ENCODE measurements at regions not wholly inside any gene's neighbourhood (a gene's known extent, or its start where the extent isn't known, plus 50 kb on each side); places are given as distances from the start of the nearest gene placed in this dataset.

DNA sequence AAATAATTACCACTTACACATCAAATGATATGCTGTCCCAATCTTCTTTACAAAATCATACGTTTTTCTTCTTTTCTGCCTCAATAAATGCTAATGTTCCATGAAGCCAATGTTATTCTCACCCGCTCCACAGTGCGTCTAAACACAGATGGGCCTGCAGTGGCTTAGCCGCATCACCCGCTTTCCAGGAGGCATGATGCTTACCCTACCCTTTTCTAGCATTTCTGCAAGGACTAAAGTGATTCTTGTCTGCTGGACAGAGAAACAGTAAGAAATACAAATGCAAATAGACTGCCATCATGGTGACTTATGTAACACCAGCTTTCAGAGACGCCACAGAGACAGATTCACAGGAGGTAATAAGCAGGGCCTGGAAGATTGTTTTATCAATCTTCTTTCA lies 104.4 kb downstream of the RNASET2 start:
- no peak for TF ChIP-seq SIN3A (IDR thresholded peaks at IDR 0.05; ENCODE audit: borderline replicate concordance, insufficient read depth, low read length)
- no peak for TF ChIP-seq FOXP2 (optimal IDR thresholded peaks at IDR 0.05; ENCODE audit: borderline replicate concordance, extremely low read depth, extremely low read length, insufficient read depth)
- no peak for TF ChIP-seq POLR2AphosphoS5 (IDR thresholded peaks at IDR 0.05; ENCODE audit: low read depth, low read length)
- TF ChIP-seq, protein P1, sequence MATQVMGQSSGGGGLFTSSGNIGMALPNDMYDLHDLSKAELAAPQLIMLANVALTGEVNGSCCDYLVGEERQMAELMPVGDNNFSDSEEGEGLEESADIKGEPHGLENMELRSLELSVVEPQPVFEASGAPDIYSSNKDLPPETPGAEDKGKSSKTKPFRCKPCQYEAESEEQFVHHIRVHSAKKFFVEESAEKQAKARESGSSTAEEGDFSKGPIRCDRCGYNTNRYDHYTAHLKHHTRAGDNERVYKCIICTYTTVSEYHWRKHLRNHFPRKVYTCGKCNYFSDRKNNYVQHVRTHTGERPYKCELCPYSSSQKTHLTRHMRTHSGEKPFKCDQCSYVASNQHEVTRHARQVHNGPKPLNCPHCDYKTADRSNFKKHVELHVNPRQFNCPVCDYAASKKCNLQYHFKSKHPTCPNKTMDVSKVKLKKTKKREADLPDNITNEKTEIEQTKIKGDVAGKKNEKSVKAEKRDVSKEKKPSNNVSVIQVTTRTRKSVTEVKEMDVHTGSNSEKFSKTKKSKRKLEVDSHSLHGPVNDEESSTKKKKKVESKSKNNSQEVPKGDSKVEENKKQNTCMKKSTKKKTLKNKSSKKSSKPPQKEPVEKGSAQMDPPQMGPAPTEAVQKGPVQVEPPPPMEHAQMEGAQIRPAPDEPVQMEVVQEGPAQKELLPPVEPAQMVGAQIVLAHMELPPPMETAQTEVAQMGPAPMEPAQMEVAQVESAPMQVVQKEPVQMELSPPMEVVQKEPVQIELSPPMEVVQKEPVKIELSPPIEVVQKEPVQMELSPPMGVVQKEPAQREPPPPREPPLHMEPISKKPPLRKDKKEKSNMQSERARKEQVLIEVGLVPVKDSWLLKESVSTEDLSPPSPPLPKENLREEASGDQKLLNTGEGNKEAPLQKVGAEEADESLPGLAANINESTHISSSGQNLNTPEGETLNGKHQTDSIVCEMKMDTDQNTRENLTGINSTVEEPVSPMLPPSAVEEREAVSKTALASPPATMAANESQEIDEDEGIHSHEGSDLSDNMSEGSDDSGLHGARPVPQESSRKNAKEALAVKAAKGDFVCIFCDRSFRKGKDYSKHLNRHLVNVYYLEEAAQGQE (IDR thresholded peaks at IDR 0.05; ENCODE audit: insufficient read depth in 1 of 2, low read depth in 2 of 2, low read length in 2 of 2), result no peak
- no peak for TF ChIP-seq TAF1 (IDR thresholded peaks at IDR 0.05; ENCODE audit: borderline replicate concordance, insufficient read depth, low read length)

- TF ChIP-seq SIN3A (IDR thresholded peaks at IDR 0.05; ENCODE audit: borderline replicate concordance, insufficient read depth, low read length) (no peak), FOXP2 (optimal IDR thresholded peaks at IDR 0.05; ENCODE audit: borderline replicate concordance, extremely low read depth, extremely low read length, insufficient read depth) (no peak), POLR2AphosphoS5 (IDR thresholded peaks at IDR 0.05; ENCODE audit: low read depth, low read length) (no peak), TAF1 (IDR thresholded peaks at IDR 0.05; ENCODE audit: borderline replicate concordance, insufficient read depth, low read length) (no peak)
- TF ChIP-seq, protein P1 (IDR thresholded peaks at IDR 0.05; ENCODE audit: insufficient read depth in 1 of 2, low read depth in 2 of 2, low read length in 2 of 2), result no peak
These were observed 104.9 kb downstream of the RNASET2 start for GRCh38 chr6:166851426-166851825.

DNA sequence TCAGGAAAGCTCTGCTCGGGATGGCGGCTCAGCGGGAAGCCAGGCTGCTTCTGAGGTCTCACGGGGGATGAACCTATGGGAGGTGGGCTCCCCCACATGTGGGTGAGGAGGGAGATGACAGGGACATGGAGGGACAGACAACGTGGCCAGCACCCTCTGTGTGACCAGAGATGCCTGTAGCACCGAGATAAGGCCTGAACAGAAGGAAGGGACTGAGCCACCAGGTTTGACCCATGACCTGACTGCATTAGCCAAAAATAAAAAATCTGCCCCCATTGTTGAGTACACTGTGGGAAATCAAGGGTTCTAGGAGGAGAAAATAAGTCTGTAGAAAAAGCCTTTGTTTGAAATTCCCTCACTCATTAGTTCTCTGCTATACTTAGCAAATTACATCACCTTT lies 105.7 kb downstream of the RNASET2 start:
- no peak for TF ChIP-seq TAF1 (IDR thresholded peaks at IDR 0.05; ENCODE audit: borderline replicate concordance, insufficient read depth, low read length)
- no peak for TF ChIP-seq SIN3A (IDR thresholded peaks at IDR 0.05; ENCODE audit: borderline replicate concordance, insufficient read depth, low read length)
- no peak for TF ChIP-seq POLR2AphosphoS5 (IDR thresholded peaks at IDR 0.05; ENCODE audit: low read depth, low read length)
- TF ChIP-seq FOXP2 (optimal IDR thresholded peaks at IDR 0.05; ENCODE audit: borderline replicate concordance, extremely low read depth, extremely low read length, insufficient read depth), result no peak
- TF ChIP-seq, protein P1 (IDR thresholded peaks at IDR 0.05; ENCODE audit: insufficient read depth in 1 of 2, low read depth in 2 of 2, low read length in 2 of 2), result no peak

DNA sequence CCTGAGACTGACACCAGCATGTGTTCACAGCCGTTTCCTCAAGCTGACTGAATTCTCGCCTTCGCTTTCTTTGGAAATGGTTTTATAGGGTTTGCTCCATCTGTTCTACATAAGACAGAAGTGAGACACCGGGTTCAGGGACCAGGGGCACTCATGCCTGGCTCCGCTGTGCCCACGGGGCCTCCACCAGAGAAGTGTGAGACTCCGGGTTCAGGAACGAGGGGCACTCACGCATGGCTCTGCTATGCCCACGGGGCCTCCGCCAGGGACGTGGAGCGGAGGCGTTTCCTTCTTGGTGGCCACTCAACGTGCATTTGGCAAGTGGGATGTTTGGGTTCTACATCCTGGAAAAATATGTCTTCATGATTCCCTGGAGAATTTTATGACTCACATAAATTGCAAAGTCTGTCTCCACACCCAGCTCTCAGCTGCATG lies 106.6 kb downstream of the RNASET2 start:
- TF ChIP-seq FOXP2 (optimal IDR thresholded peaks at IDR 0.05; ENCODE audit: borderline replicate concordance, extremely low read depth, extremely low read length, insufficient read depth) (no peak), SIN3A (IDR thresholded peaks at IDR 0.05; ENCODE audit: borderline replicate concordance, insufficient read depth, low read length) (no peak), POLR2AphosphoS5 (IDR thresholded peaks at IDR 0.05; ENCODE audit: low read depth, low read length) (no peak), TAF1 (IDR thresholded peaks at IDR 0.05; ENCODE audit: borderline replicate concordance, insufficient read depth, low read length) (no peak)
- TF ChIP-seq, protein P1 (IDR thresholded peaks at IDR 0.05; ENCODE audit: insufficient read depth in 1 of 2, low read depth in 2 of 2, low read length in 2 of 2), result no peak

Data from PFSK-1 (cell line).